K562 (cell line): ENCODE measurements at regions not wholly inside any gene's neighbourhood (a gene's known extent, or its start where the extent isn't known, plus 50 kb on each side); places are given as distances from the start of the nearest gene placed in this dataset.

Experiments used
- ATAC-seq: fragments of 200-7000 bp; cut with Tn5 transposase; 3 replicates; pipeline ENCODE4 v1.9.1; 2020; ENCODE audit warnings: moderate library complexity
- BruUV-seq: library from RNA; stranded (reverse); fragments of 400-500 nt; replicated peaks from 2 replicates; lab custom pipeline; 2021; lab: Mats Ljungman, UMichigan
- CTCF ChIA-PET: fragments of 300-600 bp; formaldehyde crosslinking; extraction: SDS; loops from one replicate; lab custom pipeline; 2021; ENCODE audit warnings: low intra/inter-chr PET ratio; lab: Yijun Ruan, JAX
- POLR2A ChIA-PET: fragments of 300-600, 350-650 bp; sonication (Branson Sonifier 250); formaldehyde crosslinking; extraction: SDS; loops from one replicate; lab custom pipeline; 2021; ENCODE audit warnings: antibody characterized with exemption, inconsistent platforms; lab: Yijun Ruan, JAX
- DNase-seq, 4 experiments: peaks; one replicate each; pipeline versions ENCODE4 v3.0.0 to v3.0.0-alpha.2; 2011 to 2018; ENCODE audit warnings: low spot score in 3 of 4, mixed read lengths in 3 of 4; ENCODE audit errors: extremely low read depth in 1 of 4
- FAIRE-seq: peaks from 2 replicates; lab custom pipeline; 2011; peaks lifted over from hg19 to GRCh38; lab: Jason Lieb, UNC
- H2AFZ ChIP-seq: 2 replicates; pipeline ENCODE4 v1.6.0; 2011; ENCODE audit warnings: low read depth, low read length, control low read depth, inconsistent platforms
- H3K27ac ChIP-seq: fragments of 200-600 bp; 3 replicates; pipeline ENCODE4 v1.8.0; 2011; ENCODE audit warnings: low read depth, mild to moderate bottlenecking, control low read depth, inconsistent platforms, low read length, moderate library complexity, mixed read lengths; ENCODE audit errors: extremely low read depth
- H3K27me3 ChIP-seq, 2 experiments: fragments of 300-600 bp in 1 of 2; 2 replicates in 1 of 2; 3 replicates in 1 of 2; pipeline versions ENCODE4 v1.6.0 to v1.8.0; 2011; ENCODE audit warnings: inconsistent platforms in 2 of 2, low read length in 2 of 2, mild to moderate bottlenecking in 1 of 2, mixed read lengths in 1 of 2, moderate library complexity in 1 of 2; ENCODE audit not compliant: control insufficient read depth in 2 of 2, insufficient read depth in 2 of 2
- H3K36me3 ChIP-seq: fragments of 300-600 bp; 3 replicates; pipeline ENCODE4 v1.8.0; 2011; ENCODE audit warnings: mild to moderate bottlenecking, low read length, inconsistent platforms; ENCODE audit not compliant: control insufficient read depth, insufficient read depth
- H3K4me1 ChIP-seq, 2 experiments: fragments of 200-600 bp in 1 of 2; replicated peaks in 1 of 2; 2 replicates in 1 of 2; 3 replicates in 1 of 2; pipeline versions ENCODE4 v1.5.1 to v1.8.0; 2011; ENCODE audit warnings: inconsistent platforms in 2 of 2, low read length in 2 of 2, mild to moderate bottlenecking in 1 of 2, mixed read lengths in 1 of 2, moderate library complexity in 1 of 2; ENCODE audit not compliant: control insufficient read depth in 2 of 2, insufficient read depth in 2 of 2
- H3K4me2 ChIP-seq: 2 replicates; pipeline ENCODE4 v1.6.1; 2011; ENCODE audit warnings: low read length, control low read depth, inconsistent platforms, mixed read lengths; ENCODE audit not compliant: insufficient read depth
- H3K4me3 ChIP-seq: fragments of 200-600 bp; sonication (generic), shearing (Covaris generic); 2 replicates; pipeline ENCODE4 v1.5.1; 2016; ENCODE audit warnings: control low read depth, inconsistent platforms
- H3K79me2 ChIP-seq: fragments of 200-600 bp; 3 replicates; pipeline ENCODE4 v1.8.0; 2011; ENCODE audit warnings: low read length, inconsistent platforms; ENCODE audit not compliant: control insufficient read depth, insufficient read depth
- H3K9ac ChIP-seq, 2 experiments: 2 replicates each; pipeline versions ENCODE4 v1.6.0 to v1.6.1; 2011; ENCODE audit warnings: low read depth in 2 of 2, low read length in 2 of 2, control low read depth in 1 of 2, inconsistent platforms in 1 of 2, mild to moderate bottlenecking in 1 of 2, mixed read lengths in 1 of 2; ENCODE audit not compliant: insufficient read depth in 1 of 2
- H3K9me1 ChIP-seq: one replicate; pipeline ENCODE4 v1.6.0; 2011; ENCODE audit warnings: inconsistent platforms, mild to moderate bottlenecking, low read length, moderate library complexity; ENCODE audit not compliant: control insufficient read depth, insufficient read depth
- H3K9me3 ChIP-seq: replicated peaks from 2 replicates; pipeline ENCODE4 v1.5.1; 2011; ENCODE audit warnings: low read depth, low read length, inconsistent platforms; ENCODE audit not compliant: control insufficient read depth, insufficient read depth
- H4K20me1 ChIP-seq: replicated peaks from 2 replicates; pipeline ENCODE4 v1.6.1; 2011; ENCODE audit warnings: low read length, inconsistent platforms, mixed read lengths; ENCODE audit not compliant: control insufficient read depth, insufficient read depth
- HDGF ChIP-seq: fragments of 450-650 bp; IDR thresholded peaks from 2 replicates; pipeline ENCODE4 v1.6.1; 2016
- IFI16 ChIP-seq: fragments of 250-450 bp; sonication (Bioruptor Pico); IDR thresholded peaks from 2 replicates; pipeline ENCODE4 v2.1.2; 2022; ENCODE audit warnings: mild to moderate bottlenecking, inconsistent platforms
- ILF3 ChIP-seq: fragments of 450-650 bp; IDR thresholded peaks from 2 replicates; pipeline ENCODE4 v1.6.1; 2018; ENCODE audit warnings: antibody characterized with exemption, mild to moderate bottlenecking, moderate library complexity, borderline replicate concordance
- MCM7 ChIP-seq, 2 experiments: fragments of 450-650 bp; IDR thresholded peaks; 2 replicates each; pipeline ENCODE4 v1.6.1; 2016 to 2018
- TGIF2 ChIP-seq: sonication (generic); formaldehyde crosslinking; IDR thresholded peaks from 2 replicates; pipeline ENCODE4 v1.8.1; 2022; ENCODE audit warnings: mild to moderate bottlenecking, missing genetic modification reagents, moderate library complexity
- WGBS: fragments of 100-300 bp; shearing (Covaris generic); methylation state at CpG from one replicate; pipeline ENCODE4 v1.1.6; 2016; ENCODE audit warnings: low coverage, mixed read lengths; ENCODE audit not compliant: insufficient coverage; ENCODE audit errors: missing lambda C conversion rate; 5-methylcytosine and 5-hydroxymethylcytosine counted together
- in situ Hi-C: fragments of 300-500 bp; cut with MboI; formaldehyde crosslinking; loops from 4 replicates; pipeline ENCODE4 v1.15.0; 2018; ENCODE audit warnings: inconsistent platforms, mixed read lengths
- intact Hi-C: fragments of 100-400 bp; cut with micrococcal nuclease; formaldehyde crosslinking; loops from 2 replicates; pipeline ENCODE4 v1.14.2; 2022
- TF ChIP-seq, protein P1 (sequence below), 2 experiments: fragments of 450-650 bp in 1 of 2; sonication (generic) in 1 of 2; formaldehyde crosslinking in 1 of 2; IDR thresholded peaks; 2 replicates each; pipeline versions ENCODE4 v1.7.1 to v1.9.0; 2016 to 2022; ENCODE audit warnings: inconsistent platforms in 1 of 2, mild to moderate bottlenecking in 1 of 2, missing genetic modification reagents in 1 of 2
- TF ChIP-seq, protein P2 (sequence below), 3 experiments: IDR thresholded peaks in 2 of 3; conservative IDR thresholded peaks in 1 of 3; 2 replicates each; pipeline ENCODE4 v1.5.1; 2011 to 2012; ENCODE audit warnings: low read length in 3 of 3, mild to moderate bottlenecking in 3 of 3, control low read depth in 2 of 3, improper control_type of control experiment in 1 of 3, inconsistent platforms in 1 of 3, low read depth in 1 of 3, mixed read lengths in 1 of 3, moderate library complexity in 1 of 3; ENCODE audit not compliant: insufficient read depth in 2 of 3
- TF ChIP-seq, protein P3 (sequence below): sonication (generic); formaldehyde crosslinking; IDR thresholded peaks from 2 replicates; pipeline ENCODE4 v1.8.1; 2022; ENCODE audit warnings: missing genetic modification reagents
- TF ChIP-seq, protein P4 (sequence below): fragments of 250-450 bp; sonication (Bioruptor Pico); IDR thresholded peaks from 2 replicates; pipeline ENCODE4 v1.4.0; 2020; ENCODE audit warnings: borderline replicate concordance

DNA sequence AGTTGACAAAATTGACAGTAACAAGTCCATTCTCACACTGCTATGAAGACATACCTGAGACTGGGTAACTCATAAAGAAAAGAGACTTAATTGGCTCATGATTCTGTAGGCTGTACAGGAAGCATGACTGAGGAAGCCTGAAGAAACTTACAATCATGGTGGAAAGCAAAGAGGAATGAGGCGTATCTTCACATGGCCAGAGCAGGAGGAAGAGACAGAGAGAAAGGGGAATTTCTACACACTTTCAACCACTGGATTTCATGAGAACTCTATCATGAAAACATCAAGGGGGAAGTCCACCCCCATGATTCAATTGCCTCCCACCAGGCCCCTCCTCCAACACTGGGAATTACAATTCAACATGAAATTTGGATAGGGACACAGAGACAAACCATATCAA lies 758.4 kb upstream of the SLITRK1 start:
- no TSS peak for BruUV-seq
- Histone ChIP-seq H3K27me3 (no peaks in the 10 kb centered on the region), H3K27ac (no peak overlapping the region), H3K4me2 (no peak overlapping the region), H2AFZ (no peak overlapping the region), H3K9ac (no peak overlapping the region), H3K79me2 (no peaks in the 10 kb centered on the region), H3K4me3 (no peak overlapping the region), H3K9me1 (no peaks in the 10 kb centered on the region), H3K4me1 (no peaks in the 10 kb centered on the region), H3K9me3 (no peaks in the 10 kb centered on the region), H4K20me1 (no peaks in the 10 kb centered on the region), H3K36me3 (no peaks in the 10 kb centered on the region)
- ATAC-seq: no peak
- intact Hi-C loops: no loop called here
- DNase-seq: no peak
- in situ Hi-C loops: no loop called here
- no peak for FAIRE-seq
- POLR2A ChIA-PET: no interaction called here
- 0% methylated on average over 1 of the region's 1 CpG for WGBS
- CTCF ChIA-PET: no interaction called here
- TF ChIP-seq, protein P1, sequence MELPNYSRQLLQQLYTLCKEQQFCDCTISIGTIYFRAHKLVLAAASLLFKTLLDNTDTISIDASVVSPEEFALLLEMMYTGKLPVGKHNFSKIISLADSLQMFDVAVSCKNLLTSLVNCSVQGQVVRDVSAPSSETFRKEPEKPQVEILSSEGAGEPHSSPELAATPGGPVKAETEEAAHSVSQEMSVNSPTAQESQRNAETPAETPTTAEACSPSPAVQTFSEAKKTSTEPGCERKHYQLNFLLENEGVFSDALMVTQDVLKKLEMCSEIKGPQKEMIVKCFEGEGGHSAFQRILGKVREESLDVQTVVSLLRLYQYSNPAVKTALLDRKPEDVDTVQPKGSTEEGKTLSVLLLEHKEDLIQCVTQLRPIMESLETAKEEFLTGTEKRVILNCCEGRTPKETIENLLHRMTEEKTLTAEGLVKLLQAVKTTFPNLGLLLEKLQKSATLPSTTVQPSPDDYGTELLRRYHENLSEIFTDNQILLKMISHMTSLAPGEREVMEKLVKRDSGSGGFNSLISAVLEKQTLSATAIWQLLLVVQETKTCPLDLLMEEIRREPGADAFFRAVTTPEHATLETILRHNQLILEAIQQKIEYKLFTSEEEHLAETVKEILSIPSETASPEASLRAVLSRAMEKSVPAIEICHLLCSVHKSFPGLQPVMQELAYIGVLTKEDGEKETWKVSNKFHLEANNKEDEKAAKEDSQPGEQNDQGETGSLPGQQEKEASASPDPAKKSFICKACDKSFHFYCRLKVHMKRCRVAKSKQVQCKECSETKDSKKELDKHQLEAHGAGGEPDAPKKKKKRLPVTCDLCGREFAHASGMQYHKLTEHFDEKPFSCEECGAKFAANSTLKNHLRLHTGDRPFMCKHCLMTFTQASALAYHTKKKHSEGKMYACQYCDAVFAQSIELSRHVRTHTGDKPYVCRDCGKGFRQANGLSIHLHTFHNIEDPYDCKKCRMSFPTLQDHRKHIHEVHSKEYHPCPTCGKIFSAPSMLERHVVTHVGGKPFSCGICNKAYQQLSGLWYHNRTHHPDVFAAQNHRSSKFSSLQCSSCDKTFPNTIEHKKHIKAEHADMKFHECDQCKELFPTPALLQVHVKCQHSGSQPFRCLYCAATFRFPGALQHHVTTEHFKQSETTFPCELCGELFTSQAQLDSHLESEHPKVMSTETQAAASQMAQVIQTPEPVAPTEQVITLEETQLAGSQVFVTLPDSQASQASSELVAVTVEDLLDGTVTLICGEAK (IDR thresholded peaks at IDR 0.05): no peak
- TF ChIP-seq, protein P1 (CRISPR knock-in tag; IDR thresholded peaks at IDR 0.05): no peak
- TF ChIP-seq TGIF2 (no peak), HDGF (no peak), IFI16 (CRISPR knock-in tag) (no peak), ILF3 (no peak), MCM7 (IDR thresholded peaks at IDR 0.05) (no peak)
- TF ChIP-seq, protein P2, sequence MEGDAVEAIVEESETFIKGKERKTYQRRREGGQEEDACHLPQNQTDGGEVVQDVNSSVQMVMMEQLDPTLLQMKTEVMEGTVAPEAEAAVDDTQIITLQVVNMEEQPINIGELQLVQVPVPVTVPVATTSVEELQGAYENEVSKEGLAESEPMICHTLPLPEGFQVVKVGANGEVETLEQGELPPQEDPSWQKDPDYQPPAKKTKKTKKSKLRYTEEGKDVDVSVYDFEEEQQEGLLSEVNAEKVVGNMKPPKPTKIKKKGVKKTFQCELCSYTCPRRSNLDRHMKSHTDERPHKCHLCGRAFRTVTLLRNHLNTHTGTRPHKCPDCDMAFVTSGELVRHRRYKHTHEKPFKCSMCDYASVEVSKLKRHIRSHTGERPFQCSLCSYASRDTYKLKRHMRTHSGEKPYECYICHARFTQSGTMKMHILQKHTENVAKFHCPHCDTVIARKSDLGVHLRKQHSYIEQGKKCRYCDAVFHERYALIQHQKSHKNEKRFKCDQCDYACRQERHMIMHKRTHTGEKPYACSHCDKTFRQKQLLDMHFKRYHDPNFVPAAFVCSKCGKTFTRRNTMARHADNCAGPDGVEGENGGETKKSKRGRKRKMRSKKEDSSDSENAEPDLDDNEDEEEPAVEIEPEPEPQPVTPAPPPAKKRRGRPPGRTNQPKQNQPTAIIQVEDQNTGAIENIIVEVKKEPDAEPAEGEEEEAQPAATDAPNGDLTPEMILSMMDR (IDR thresholded peaks at IDR 0.05 in 2 of 3, conservative IDR thresholded peaks at IDR 0.05 in 1 of 3; ENCODE audit: insufficient read depth in 2 of 3, low read depth in 1 of 3, low read length in 3 of 3): no peak
- TF ChIP-seq, protein P3, sequence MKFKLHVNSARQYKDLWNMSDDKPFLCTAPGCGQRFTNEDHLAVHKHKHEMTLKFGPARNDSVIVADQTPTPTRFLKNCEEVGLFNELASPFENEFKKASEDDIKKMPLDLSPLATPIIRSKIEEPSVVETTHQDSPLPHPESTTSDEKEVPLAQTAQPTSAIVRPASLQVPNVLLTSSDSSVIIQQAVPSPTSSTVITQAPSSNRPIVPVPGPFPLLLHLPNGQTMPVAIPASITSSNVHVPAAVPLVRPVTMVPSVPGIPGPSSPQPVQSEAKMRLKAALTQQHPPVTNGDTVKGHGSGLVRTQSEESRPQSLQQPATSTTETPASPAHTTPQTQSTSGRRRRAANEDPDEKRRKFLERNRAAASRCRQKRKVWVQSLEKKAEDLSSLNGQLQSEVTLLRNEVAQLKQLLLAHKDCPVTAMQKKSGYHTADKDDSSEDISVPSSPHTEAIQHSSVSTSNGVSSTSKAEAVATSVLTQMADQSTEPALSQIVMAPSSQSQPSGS (CRISPR knock-in tag): no peak
- TF ChIP-seq, protein P4, sequence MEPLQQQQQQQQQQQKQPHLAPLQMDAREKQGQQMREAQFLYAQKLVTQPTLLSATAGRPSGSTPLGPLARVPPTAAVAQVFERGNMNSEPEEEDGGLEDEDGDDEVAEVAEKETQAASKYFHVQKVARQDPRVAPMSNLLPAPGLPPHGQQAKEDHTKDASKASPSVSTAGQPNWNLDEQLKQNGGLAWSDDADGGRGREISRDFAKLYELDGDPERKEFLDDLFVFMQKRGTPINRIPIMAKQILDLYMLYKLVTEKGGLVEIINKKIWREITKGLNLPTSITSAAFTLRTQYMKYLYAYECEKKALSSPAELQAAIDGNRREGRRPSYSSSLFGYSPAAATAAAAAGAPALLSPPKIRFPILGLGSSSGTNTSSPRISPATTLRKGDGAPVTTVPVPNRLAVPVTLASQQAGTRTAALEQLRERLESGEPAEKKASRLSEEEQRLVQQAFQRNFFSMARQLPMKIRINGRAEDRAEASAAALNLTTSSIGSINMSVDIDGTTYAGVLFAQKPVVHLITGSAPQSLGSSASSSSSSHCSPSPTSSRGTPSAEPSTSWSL: no peak
